Stomach (tissue), 8 donors: ENCODE measurements at regions not wholly inside any gene's neighbourhood (a gene's known extent, or its start where the extent isn't known, plus 50 kb on each side); places are given as distances from the start of the nearest gene placed in this dataset.

Experiments
- DNase-seq, 2 donors: peaks; one replicate each; pipeline versions ENCODE4 v3.0.0 to v3.0.0-alpha.2; 2013 to 2019
- H3K27ac ChIP-seq, 5 donors: fragments of 200-600 bp in 4 of 5; sonication (generic) in 4 of 5; one replicate each; pipeline ENCODE4 v1.5.1; 2013 to 2019; ENCODE audit warnings: mild to moderate bottlenecking in 1 of 5, moderate library complexity in 1 of 5
- H3K27me3 ChIP-seq, 3 donors: fragments of 200-600 bp; sonication (generic); one replicate each; pipeline ENCODE4 v1.5.1; 2017 to 2019; ENCODE audit warnings: mixed run types in 1 of 3
- H3K36me3 ChIP-seq, 4 donors: fragments of 200-600 bp; sonication (generic); 1 replicate in 3 of 4; 2 replicates in 1 of 4; pipeline ENCODE4 v1.5.1; 2016 to 2019
- H3K4me1 ChIP-seq, 4 donors: fragments of 200-600 bp; sonication (generic); one replicate each; pipeline ENCODE4 v1.5.1; 2016 to 2019
- H3K4me3 ChIP-seq, 4 donors: fragments of 200-600 bp; sonication (generic) in 3 of 4; one replicate each; pipeline ENCODE4 v1.5.1; 2016 to 2019; ENCODE audit warnings: mild to moderate bottlenecking in 1 of 4
- H3K9me3 ChIP-seq, 4 donors: fragments of 200-600 bp; sonication (generic); one replicate each; pipeline ENCODE4 v1.5.1; 2016 to 2019
- EP300 ChIP-seq: sonication (generic); formaldehyde crosslinking; IDR thresholded peaks from one replicate; pipeline ENCODE4 v1.6.1; 2017; ENCODE audit warnings: antibody characterized with exemption
- POLR2A ChIP-seq, 4 donors: fragments of 450-650 bp; IDR thresholded peaks; one replicate each; pipeline ENCODE4 v1.6.1; 2016; ENCODE audit warnings: antibody characterized with exemption in 4 of 4, control low read depth in 2 of 4, mild to moderate bottlenecking in 1 of 4, moderate library complexity in 1 of 4
- POLR2AphosphoS5 ChIP-seq, 3 donors: sonication (generic); formaldehyde crosslinking; IDR thresholded peaks; one replicate each; pipeline ENCODE4 v1.6.1; 2016; ENCODE audit warnings: antibody characterized with exemption in 3 of 3
- WGBS, 5 donors: extraction: QIAGEN DNeasy Blood & Tissue Kit in 3 of 5; methylation state at CpG; one replicate each; pipeline versions ENCODE4 v1.1.5 to v1.1.7; 2013 to 2018; 5-methylcytosine and 5-hydroxymethylcytosine counted together
- intact Hi-C: fragments of 100-400 bp; cut with DNase I; formaldehyde crosslinking; loops from one replicate; pipeline ENCODE4 v1.15.1; 2023; ENCODE audit warnings: low total_unique reads
- TF ChIP-seq, protein P1 (sequence below), 7 experiments: fragments of 450-650 bp in 4 of 7; fragments of 200-600 bp in 3 of 7; sonication (generic) in 3 of 7; IDR thresholded peaks; one replicate each; pipeline ENCODE4 v1.5.1; 2016 to 2019; ENCODE audit warnings: antibody characterized with exemption in 7 of 7, control low read depth in 2 of 7, mild to moderate bottlenecking in 1 of 7
- donor health status: healthy with polysubstance abuse.
- donor health status: Bipolar disorder and iron deficiency.
- donor health status: healthy.

DNA sequence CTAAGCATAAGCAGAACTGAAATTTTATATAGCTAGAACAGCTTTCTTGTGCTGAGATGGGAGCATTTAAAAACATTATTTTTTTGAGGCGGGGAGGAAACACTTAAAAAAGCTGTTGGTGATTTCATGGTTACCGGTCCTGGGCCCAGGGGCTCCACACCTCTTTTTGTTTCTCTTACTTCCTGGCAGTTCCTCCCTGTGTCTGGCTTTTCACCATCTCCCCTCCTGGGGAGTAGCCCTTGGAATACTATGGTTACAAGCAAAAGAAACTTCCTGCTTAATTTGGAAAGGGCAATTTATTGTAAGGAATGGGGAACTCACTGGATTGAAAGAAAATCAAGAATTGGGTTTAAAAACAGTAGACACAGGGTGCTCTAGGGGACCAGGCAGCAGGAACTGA lies 105.1 kb downstream of the SLC24A2 start:
- no peak for DNase-seq
- WGBS, 5 donors: 56 to 80% (median 69%) methylated on average over 2 of the region's 2 CpGs
- no peaks in the 10 kb centered on the region for H3K36me3 ChIP-seq
- intact Hi-C loops: no loop called here
- H3K27ac ChIP-seq: no peak overlapping the region
- H3K27me3 ChIP-seq: no peaks in the 10 kb centered on the region
- H3K4me3 ChIP-seq: no peak overlapping the region
- no peak for TF ChIP-seq EP300
- TF ChIP-seq, protein P1, sequence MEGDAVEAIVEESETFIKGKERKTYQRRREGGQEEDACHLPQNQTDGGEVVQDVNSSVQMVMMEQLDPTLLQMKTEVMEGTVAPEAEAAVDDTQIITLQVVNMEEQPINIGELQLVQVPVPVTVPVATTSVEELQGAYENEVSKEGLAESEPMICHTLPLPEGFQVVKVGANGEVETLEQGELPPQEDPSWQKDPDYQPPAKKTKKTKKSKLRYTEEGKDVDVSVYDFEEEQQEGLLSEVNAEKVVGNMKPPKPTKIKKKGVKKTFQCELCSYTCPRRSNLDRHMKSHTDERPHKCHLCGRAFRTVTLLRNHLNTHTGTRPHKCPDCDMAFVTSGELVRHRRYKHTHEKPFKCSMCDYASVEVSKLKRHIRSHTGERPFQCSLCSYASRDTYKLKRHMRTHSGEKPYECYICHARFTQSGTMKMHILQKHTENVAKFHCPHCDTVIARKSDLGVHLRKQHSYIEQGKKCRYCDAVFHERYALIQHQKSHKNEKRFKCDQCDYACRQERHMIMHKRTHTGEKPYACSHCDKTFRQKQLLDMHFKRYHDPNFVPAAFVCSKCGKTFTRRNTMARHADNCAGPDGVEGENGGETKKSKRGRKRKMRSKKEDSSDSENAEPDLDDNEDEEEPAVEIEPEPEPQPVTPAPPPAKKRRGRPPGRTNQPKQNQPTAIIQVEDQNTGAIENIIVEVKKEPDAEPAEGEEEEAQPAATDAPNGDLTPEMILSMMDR (IDR thresholded peaks at IDR 0.05): no peak
- TF ChIP-seq POLR2AphosphoS5 (IDR thresholded peaks at IDR 0.05): no peak
- no peak for TF ChIP-seq POLR2A (IDR thresholded peaks at IDR 0.05)
- no peaks in the 10 kb centered on the region for H3K4me1 ChIP-seq
- peaks cover 0 to 12% (median 3%) of the 10 kb centered on the region in 4 donors for H3K9me3 ChIP-seq

GRCh38 chr9:19682397-19682796 lies 106.4 kb downstream of the SLC24A2 start:
- Histone ChIP-seq H3K27me3 (no peaks in the 10 kb centered on the region), H3K4me1 (no peaks in the 10 kb centered on the region), H3K4me3 (no peak overlapping the region), H3K27ac (no peak overlapping the region), H3K36me3 (no peaks in the 10 kb centered on the region), H3K9me3 (peaks cover 0 to 12% (median 3%) of the 10 kb centered on the region in 4 donors)
- DNase-seq: no peak
- WGBS, 5 donors: 61 to 85% (median 78%) methylated on average over 2 of the region's 2 CpGs
- intact Hi-C loops: no loop called here
- TF ChIP-seq POLR2A (IDR thresholded peaks at IDR 0.05) (no peak), POLR2AphosphoS5 (IDR thresholded peaks at IDR 0.05) (no peak), EP300 (no peak)
- TF ChIP-seq, protein P1 (IDR thresholded peaks at IDR 0.05): no peak

GRCh38 chr9:19681846-19682245 lies 107.0 kb downstream of the SLC24A2 start:
- 54 to 72% (median 59%) methylated on average over 3 of the region's 3 CpGs for WGBS, 5 donors
- no peak overlapping the region for H3K4me3 ChIP-seq

DNA sequence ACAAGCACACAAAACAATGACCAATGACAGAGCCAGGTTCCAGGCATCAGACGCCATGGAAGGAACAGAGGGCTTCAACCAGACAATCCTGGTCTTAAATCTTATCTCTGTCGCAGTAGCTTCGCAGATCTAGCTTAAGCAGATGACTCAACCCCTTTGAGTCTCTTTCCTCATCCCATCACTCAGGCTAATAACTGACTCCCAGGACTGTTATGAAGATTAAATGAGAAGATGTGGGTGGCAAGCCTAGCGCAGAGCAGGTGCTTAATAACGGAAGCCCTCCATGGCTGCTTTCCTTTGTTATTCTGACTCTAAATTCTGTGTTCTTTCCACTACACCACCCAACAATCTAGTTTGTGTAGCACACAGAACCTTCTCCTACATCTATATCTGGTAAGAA lies 110.9 kb downstream of the SLC24A2 start:
- Histone ChIP-seq H3K36me3 (no peaks in the 10 kb centered on the region), H3K4me1 (no peaks in the 10 kb centered on the region), H3K4me3 (no peak overlapping the region), H3K27me3 (no peaks in the 10 kb centered on the region), H3K9me3 (no peaks in the 10 kb centered on the region), H3K27ac (no peak overlapping the region)
- 77 to 91% (median 87%) methylated on average over 5 of the region's 5 CpGs for WGBS, 5 donors
- no peak for TF ChIP-seq POLR2AphosphoS5 (IDR thresholded peaks at IDR 0.05)
- no peak for TF ChIP-seq POLR2A (IDR thresholded peaks at IDR 0.05)
- TF ChIP-seq EP300: no peak
- TF ChIP-seq, protein P1 (IDR thresholded peaks at IDR 0.05): no peak
- DNase-seq: no peak
- intact Hi-C loops: no loop called here

More at GRCh38 chr9:19681846-19682245, 107.0 kb downstream of the SLC24A2 start:
- DNase-seq: no peak
- Histone ChIP-seq H3K27me3 (no peaks in the 10 kb centered on the region), H3K36me3 (no peaks in the 10 kb centered on the region), H3K27ac (no peak overlapping the region), H3K9me3 (peaks cover 0 to 12% (median 2%) of the 10 kb centered on the region in 4 donors), H3K4me1 (no peaks in the 10 kb centered on the region)
- TF ChIP-seq, protein P1 (IDR thresholded peaks at IDR 0.05): no peak
- TF ChIP-seq POLR2AphosphoS5 (IDR thresholded peaks at IDR 0.05) (no peak), EP300 (no peak), POLR2A (IDR thresholded peaks at IDR 0.05) (no peak)
- intact Hi-C loops: no loop called here
